Tibial nerve (tissue), 3 donors: ENCODE measurements at regions not wholly inside any gene's neighbourhood (a gene's known extent, or its start where the extent isn't known, plus 50 kb on each side); places are given as distances from the start of the nearest gene placed in this dataset.

Source experiments
- POLR2A ChIP-seq, 2 donors: fragments of 450-650 bp; IDR thresholded peaks; one replicate each; pipeline ENCODE4 v1.6.1; 2017; ENCODE audit warnings: antibody characterized with exemption in 2 of 2, mild to moderate bottlenecking in 2 of 2, moderate library complexity in 2 of 2
- TF ChIP-seq, protein P1 (sequence below), 5 experiments: fragments of 200-600 bp in 3 of 5; fragments of 450-650 bp in 2 of 5; sonication (generic) in 3 of 5; IDR thresholded peaks; one replicate each; pipeline ENCODE4 v1.5.1; 2016 to 2019; ENCODE audit warnings: antibody characterized with exemption in 5 of 5, mild to moderate bottlenecking in 3 of 5, moderate library complexity in 2 of 5

DNA sequence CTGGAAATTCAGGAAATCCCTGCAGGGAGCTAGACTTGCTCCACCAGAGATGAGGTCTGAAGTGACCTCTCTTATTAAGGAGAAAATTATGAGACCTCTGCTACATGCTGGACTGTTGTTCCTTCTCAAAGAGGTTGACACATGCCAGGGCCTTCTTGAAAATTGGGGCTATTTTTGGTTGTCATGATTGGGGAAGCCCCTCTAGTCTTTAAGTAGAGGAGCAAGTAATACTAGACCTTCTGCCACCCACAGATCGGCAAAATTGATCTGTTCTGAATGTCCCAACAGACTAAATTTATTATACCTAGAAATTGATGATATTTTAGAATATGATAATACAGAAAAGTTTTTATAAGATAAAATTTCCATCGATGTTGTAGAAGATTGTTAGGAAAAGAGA is 160.8 kb upstream of the GRB10 start:
- TF ChIP-seq, protein P1, sequence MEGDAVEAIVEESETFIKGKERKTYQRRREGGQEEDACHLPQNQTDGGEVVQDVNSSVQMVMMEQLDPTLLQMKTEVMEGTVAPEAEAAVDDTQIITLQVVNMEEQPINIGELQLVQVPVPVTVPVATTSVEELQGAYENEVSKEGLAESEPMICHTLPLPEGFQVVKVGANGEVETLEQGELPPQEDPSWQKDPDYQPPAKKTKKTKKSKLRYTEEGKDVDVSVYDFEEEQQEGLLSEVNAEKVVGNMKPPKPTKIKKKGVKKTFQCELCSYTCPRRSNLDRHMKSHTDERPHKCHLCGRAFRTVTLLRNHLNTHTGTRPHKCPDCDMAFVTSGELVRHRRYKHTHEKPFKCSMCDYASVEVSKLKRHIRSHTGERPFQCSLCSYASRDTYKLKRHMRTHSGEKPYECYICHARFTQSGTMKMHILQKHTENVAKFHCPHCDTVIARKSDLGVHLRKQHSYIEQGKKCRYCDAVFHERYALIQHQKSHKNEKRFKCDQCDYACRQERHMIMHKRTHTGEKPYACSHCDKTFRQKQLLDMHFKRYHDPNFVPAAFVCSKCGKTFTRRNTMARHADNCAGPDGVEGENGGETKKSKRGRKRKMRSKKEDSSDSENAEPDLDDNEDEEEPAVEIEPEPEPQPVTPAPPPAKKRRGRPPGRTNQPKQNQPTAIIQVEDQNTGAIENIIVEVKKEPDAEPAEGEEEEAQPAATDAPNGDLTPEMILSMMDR (IDR thresholded peaks at IDR 0.05), result no peak
- TF ChIP-seq POLR2A (IDR thresholded peaks at IDR 0.05), result no peak
